NT2/D1 (cell line): ENCODE measurements at regions not wholly inside any gene's neighbourhood (a gene's known extent, or its start where the extent isn't known, plus 50 kb on each side); places are given as distances from the start of the nearest gene placed in this dataset.

Experiments used
- YY1 ChIP-seq: IDR thresholded peaks from 2 replicates; pipeline ENCODE4 v1.6.1; 2011; ENCODE audit not compliant: insufficient read length, insufficient read depth
- ZNF274 ChIP-seq: IDR thresholded peaks from 2 replicates; pipeline ENCODE4 v1.6.1; 2011; ENCODE audit warnings: mild to moderate bottlenecking, low read depth, low read length

GRCh38 chr11:23725752-23726151, 771.1 kb upstream of the LUZP2 start:
- no peak for TF ChIP-seq YY1
- TF ChIP-seq ZNF274: no peak
